CD4-positive, alpha-beta T cell (primary cell): ENCODE measurements at regions not wholly inside any gene's neighbourhood (a gene's known extent, or its start where the extent isn't known, plus 50 kb on each side); places are given as distances from the start of the nearest gene placed in this dataset.

Experiments
- ATAC-seq: fragments of 200-7000 bp; cut with Tn5 transposase; one replicate; pipeline ENCODE4 v1.10.0; 2022; ENCODE audit warnings: mild to moderate bottlenecking; ENCODE audit not compliant: poor library complexity
- CTCF ChIA-PET: fragments of 350-600 bp; sonication (Branson Sonifier 250); formaldehyde crosslinking; loops from one replicate; lab custom pipeline; 2021; ENCODE audit warnings: antibody characterized with exemption, inconsistent platforms; lab: Charles Lee
- POLR2A ChIA-PET: fragments of 350-600 bp; sonication (Branson Sonifier 250); formaldehyde crosslinking; loops from one replicate; lab custom pipeline; 2021; ENCODE audit warnings: antibody characterized with exemption, inconsistent platforms; lab: Charles Lee
- DNase-seq, 14 experiments: peaks; one replicate each; pipeline ENCODE4 v3.0.0-alpha.2; 2013 to 2020; ENCODE audit warnings: mixed read lengths in 2 of 14
- H3K27ac ChIP-seq, 2 donors: one replicate each; pipeline versions ENCODE4 v1.5.1 to v1.7.0; 2013; ENCODE audit warnings: low read length in 2 of 2, low read depth in 1 of 2, mild to moderate bottlenecking in 1 of 2
- H3K27me3 ChIP-seq, 2 experiments: 1 replicate in 1 of 2; 2 replicates in 1 of 2; pipeline versions ENCODE4 v1.6.1 to v1.7.0; 2013; ENCODE audit warnings: low read length in 2 of 2, control low read depth in 1 of 2, mild to moderate bottlenecking in 1 of 2, moderate library complexity in 1 of 2; ENCODE audit not compliant: insufficient read depth in 2 of 2, control insufficient read depth in 1 of 2
- H3K36me3 ChIP-seq: one replicate; pipeline ENCODE4 v1.6.1; 2013; ENCODE audit warnings: low read length, control low read depth; ENCODE audit not compliant: insufficient read depth
- H3K4me1 ChIP-seq: one replicate; pipeline ENCODE4 v1.6.1; 2013; ENCODE audit warnings: low read length, control low read depth; ENCODE audit not compliant: insufficient read depth
- H3K4me3 ChIP-seq: one replicate; pipeline ENCODE4 v1.5.1; 2013; ENCODE audit warnings: mild to moderate bottlenecking, low read length, moderate library complexity
- H3K9me3 ChIP-seq, 2 experiments: 1 replicate in 1 of 2; 2 replicates in 1 of 2; pipeline versions ENCODE4 v1.6.1 to v1.7.0; 2013; ENCODE audit warnings: low read length in 2 of 2, mild to moderate bottlenecking in 2 of 2, control low read depth in 1 of 2, moderate library complexity in 1 of 2; ENCODE audit not compliant: control insufficient read depth in 1 of 2, insufficient read depth in 1 of 2
- H3K27ac Mint-ChIP-seq: one replicate; pipeline ENCODE4 v1.8.0; 2020; ENCODE audit warnings: mixed read lengths
- H3K27me3 Mint-ChIP-seq: one replicate; pipeline ENCODE4 v1.8.0; 2021; ENCODE audit warnings: mixed read lengths
- H3K36me3 Mint-ChIP-seq: one replicate; pipeline ENCODE4 v1.8.0; 2021; ENCODE audit warnings: low read depth, mixed read lengths
- H3K4me1 Mint-ChIP-seq: one replicate; pipeline ENCODE4 v1.8.0; 2021; ENCODE audit warnings: low read depth, mixed read lengths
- H3K4me3 Mint-ChIP-seq: one replicate; pipeline ENCODE4 v1.8.0; 2020; ENCODE audit warnings: mild to moderate bottlenecking, mixed read lengths
- H3K9me3 Mint-ChIP-seq: one replicate; pipeline ENCODE4 v1.8.0; 2020; ENCODE audit warnings: mixed read lengths
- intact Hi-C, 2 experiments: fragments of 100-400 bp; cut with DNase I in 1 of 2; cut with micrococcal nuclease in 1 of 2; formaldehyde crosslinking; loops; one replicate each; pipeline versions ENCODE4 v1.15.1 to v1.9.0; 2023 to 2025; cut with DNase I, micrococcal nuclease
- TF ChIP-seq, protein P1 (sequence below): fragments of 200-600 bp; IDR thresholded peaks from one replicate; pipeline ENCODE4 v1.8.0; 2022; ENCODE audit warnings: antibody characterized with exemption, mild to moderate bottlenecking

DNA sequence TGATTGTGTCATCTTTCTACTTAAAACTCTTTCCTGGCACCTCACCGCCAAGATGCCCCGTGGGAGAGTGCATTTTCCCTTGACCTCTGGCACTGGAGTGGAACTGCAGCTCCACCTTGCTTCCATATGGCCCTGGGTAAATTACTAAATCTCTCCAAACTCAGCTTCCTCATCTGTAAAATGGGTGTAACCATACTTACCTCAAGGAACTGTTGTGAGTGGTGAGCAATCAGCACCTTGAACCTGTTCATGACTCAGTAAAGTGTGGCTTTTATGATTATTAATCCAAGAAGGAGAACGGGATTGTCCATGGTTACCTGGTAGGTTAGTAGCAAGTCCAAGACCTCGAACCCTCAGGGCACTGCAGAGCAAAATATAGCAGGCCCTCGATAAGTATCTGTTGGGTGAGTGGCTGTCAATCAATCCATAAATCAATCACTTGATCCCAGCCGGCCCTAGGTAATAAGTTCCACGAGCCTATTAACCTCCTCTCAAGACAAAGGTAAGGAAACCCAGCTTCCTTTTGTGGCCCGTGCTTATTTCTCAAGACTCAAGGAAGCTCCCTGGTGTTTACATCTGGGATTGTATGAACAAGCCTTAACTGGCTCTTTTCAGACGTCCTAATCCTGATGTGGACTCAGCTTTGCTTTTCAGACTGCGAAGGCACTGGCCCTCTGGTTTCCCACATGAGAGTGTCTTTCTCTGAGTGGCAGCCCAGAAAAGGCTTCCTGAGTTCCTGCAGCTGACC, 114.0 kb upstream of the GJB5 start:
- TF ChIP-seq, protein P1, sequence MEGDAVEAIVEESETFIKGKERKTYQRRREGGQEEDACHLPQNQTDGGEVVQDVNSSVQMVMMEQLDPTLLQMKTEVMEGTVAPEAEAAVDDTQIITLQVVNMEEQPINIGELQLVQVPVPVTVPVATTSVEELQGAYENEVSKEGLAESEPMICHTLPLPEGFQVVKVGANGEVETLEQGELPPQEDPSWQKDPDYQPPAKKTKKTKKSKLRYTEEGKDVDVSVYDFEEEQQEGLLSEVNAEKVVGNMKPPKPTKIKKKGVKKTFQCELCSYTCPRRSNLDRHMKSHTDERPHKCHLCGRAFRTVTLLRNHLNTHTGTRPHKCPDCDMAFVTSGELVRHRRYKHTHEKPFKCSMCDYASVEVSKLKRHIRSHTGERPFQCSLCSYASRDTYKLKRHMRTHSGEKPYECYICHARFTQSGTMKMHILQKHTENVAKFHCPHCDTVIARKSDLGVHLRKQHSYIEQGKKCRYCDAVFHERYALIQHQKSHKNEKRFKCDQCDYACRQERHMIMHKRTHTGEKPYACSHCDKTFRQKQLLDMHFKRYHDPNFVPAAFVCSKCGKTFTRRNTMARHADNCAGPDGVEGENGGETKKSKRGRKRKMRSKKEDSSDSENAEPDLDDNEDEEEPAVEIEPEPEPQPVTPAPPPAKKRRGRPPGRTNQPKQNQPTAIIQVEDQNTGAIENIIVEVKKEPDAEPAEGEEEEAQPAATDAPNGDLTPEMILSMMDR, result no peak
- CTCF ChIA-PET, result no interaction called here
- Mint-ChIP-seq H3K9me3 (no peaks in the 10 kb centered on the region), H3K36me3 (no peaks in the 10 kb centered on the region), H3K27me3 (peaks cover 36% of the 10 kb centered on the region), H3K27ac (no peak overlapping the region), H3K4me1 (no peaks in the 10 kb centered on the region), H3K4me3 (no peak overlapping the region)
- H3K27me3 ChIP-seq, result peaks cover 0 to 5% of the 10 kb centered on the region in 2 experiments
- POLR2A ChIA-PET, result no interaction called here
- H3K9me3 ChIP-seq, result peaks cover 0 to 4% of the 10 kb centered on the region in 2 experiments
- H3K27ac ChIP-seq, result no peak overlapping the region
- ATAC-seq, result no peak
- no peaks in the 10 kb centered on the region for H3K4me1 ChIP-seq
- no peak overlapping the region for H3K4me3 ChIP-seq
- DNase-seq, result no peak
- no peaks in the 10 kb centered on the region for H3K36me3 ChIP-seq
- intact Hi-C loops, result no loop called here

DNA sequence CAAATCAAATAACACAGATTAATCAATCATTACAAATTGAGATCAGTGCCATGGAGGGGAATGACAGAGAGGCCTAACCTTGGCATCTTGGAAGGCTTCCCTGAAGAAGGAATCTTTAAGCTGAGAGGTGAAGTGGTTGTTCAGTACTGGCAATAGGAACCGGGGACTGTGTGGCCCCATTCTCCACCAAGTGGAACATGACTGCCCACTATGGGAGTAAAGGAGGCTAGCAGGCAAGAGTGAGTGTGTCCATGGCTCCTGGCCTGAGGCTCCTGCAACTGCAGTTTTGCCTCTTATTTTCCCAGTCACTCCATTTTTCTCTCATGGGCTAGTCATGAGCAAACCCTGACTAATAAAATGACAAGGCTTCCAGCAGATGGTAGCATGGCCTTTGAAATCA, 112.2 kb upstream of the GJB5 start:
- H3K36me3 ChIP-seq, result no peaks in the 10 kb centered on the region
- ATAC-seq (no peak), DNase-seq (no peak)
- no peak overlapping the region for H3K4me3 ChIP-seq
- Mint-ChIP-seq H3K4me1 (no peaks in the 10 kb centered on the region), H3K9me3 (no peaks in the 10 kb centered on the region), H3K27ac (no peak overlapping the region), H3K4me3 (no peak overlapping the region), H3K36me3 (no peaks in the 10 kb centered on the region), H3K27me3 (peaks cover 48% of the 10 kb centered on the region)
- H3K27ac ChIP-seq, result no peak overlapping the region
- H3K27me3 ChIP-seq, result peaks cover 8 to 10% of the 10 kb centered on the region in 2 experiments
- H3K4me1 ChIP-seq, result no peaks in the 10 kb centered on the region
- TF ChIP-seq, protein P1, result no peak
- intact Hi-C loops, result no loop called here
- CTCF ChIA-PET, result no interaction called here
- POLR2A ChIA-PET, result no interaction called here
- peaks cover 0 to 4% of the 10 kb centered on the region in 2 experiments for H3K9me3 ChIP-seq

DNA sequence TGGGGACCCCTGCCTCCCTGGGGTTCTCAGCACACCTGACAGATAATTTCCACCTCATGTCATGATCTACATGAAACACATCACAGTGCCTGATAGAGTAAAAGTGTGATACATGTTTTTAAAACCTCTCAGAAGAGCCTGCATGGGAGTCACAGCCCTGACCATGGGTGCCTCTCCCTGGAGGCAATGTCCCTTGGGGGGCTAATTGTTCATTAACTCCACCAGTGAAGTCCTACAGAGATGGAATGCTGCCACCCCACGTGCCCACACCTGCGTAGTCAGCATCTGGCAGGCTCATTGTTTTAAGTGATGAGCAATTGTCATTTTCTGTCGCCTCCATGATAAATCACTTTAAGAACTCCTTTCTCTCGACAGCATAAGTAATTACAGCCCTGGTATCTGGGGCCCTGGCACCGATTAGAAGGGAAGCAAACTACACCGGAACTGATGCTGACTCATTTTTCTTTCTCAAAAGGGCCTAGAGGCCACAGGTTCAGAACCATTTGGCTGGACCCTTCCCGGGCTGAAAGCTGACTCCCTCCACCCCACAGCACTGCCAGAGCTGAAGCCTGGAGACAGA, 109.6 kb upstream of the GJB5 start:
- peaks cover 70% of the 10 kb centered on the region for H3K27me3 Mint-ChIP-seq
- Histone ChIP-seq H3K36me3 (no peaks in the 10 kb centered on the region), H3K4me1 (no peaks in the 10 kb centered on the region), H3K4me3 (no peak overlapping the region), H3K27me3 (peaks cover 15 to 21% of the 10 kb centered on the region in 2 experiments), H3K9me3 (no peaks in the 10 kb centered on the region), H3K27ac (no peak overlapping the region)
- DNase-seq, result no peak
- intact Hi-C loops, result no loop called here
- no peaks in the 10 kb centered on the region for H3K36me3 Mint-ChIP-seq
- ChIA-PET POLR2A (no interaction called here), CTCF (no interaction called here)
- H3K4me3 Mint-ChIP-seq, result no peak overlapping the region
- TF ChIP-seq, protein P1, result no peak
- no peaks in the 10 kb centered on the region for H3K4me1 Mint-ChIP-seq
- no peak for ATAC-seq
- no peak overlapping the region for H3K27ac Mint-ChIP-seq
- H3K9me3 Mint-ChIP-seq, result no peaks in the 10 kb centered on the region
